HEK293 (cell line): ENCODE measurements at regions not wholly inside any gene's neighbourhood (a gene's known extent, or its start where the extent isn't known, plus 50 kb on each side); places are given as distances from the start of the nearest gene placed in this dataset.

Source experiments
- CTCF ChIA-PET: fragments of 350-600 bp; formaldehyde crosslinking; extraction: SDS; loops from one replicate; lab custom pipeline; 2021; ENCODE audit warnings: antibody characterized with exemption; lab: Yijun Ruan, JAX
- POLR2A ChIA-PET: fragments of 300-600 bp; formaldehyde crosslinking; extraction: SDS; loops from one replicate; lab custom pipeline; 2020; ENCODE audit warnings: antibody characterized with exemption, inconsistent platforms; lab: Yijun Ruan, JAX
- H3K27ac ChIP-seq: fragments of 200-500 bp; sonication (Bioruptor generic); 2 replicates; pipeline ENCODE4 v1.5.1; 2014; ENCODE audit warnings: low read depth, low read length, control low read depth, inconsistent platforms; ENCODE audit errors: extremely low read depth
- H3K36me3 ChIP-seq, 2 experiments: fragments of 200-500 bp in 1 of 2; sonication (Bioruptor generic) in 1 of 2; 1 replicate in 1 of 2; 2 replicates in 1 of 2; pipeline ENCODE4 v1.5.1; 2014 to 2017; ENCODE audit warnings: inconsistent platforms in 2 of 2, low read length in 2 of 2; ENCODE audit not compliant: control insufficient read depth in 2 of 2, insufficient read depth in 1 of 2
- H3K4me1 ChIP-seq: fragments of 200-500 bp; sonication (Bioruptor generic); 2 replicates; pipeline ENCODE4 v1.5.1; 2014; ENCODE audit warnings: mild to moderate bottlenecking, low read length, inconsistent platforms; ENCODE audit not compliant: control insufficient read depth, insufficient read depth
- H3K4me3 ChIP-seq: 2 replicates; pipeline ENCODE4 v1.5.1; 2011; ENCODE audit warnings: low read depth, mild to moderate bottlenecking, control low read depth, low read length, moderate library complexity
- H3K9me3 ChIP-seq: fragments of 200-500 bp; sonication (Bioruptor generic); 2 replicates; pipeline ENCODE4 v1.5.1; 2014; ENCODE audit warnings: low read depth, low read length, inconsistent platforms; ENCODE audit not compliant: control insufficient read depth, insufficient read depth
- BCL11B ChIP-seq: fragments of 450-650 bp; formaldehyde crosslinking; IDR thresholded peaks from 2 replicates; pipeline ENCODE4 v1.5.1; 2016; ENCODE audit warnings: low read depth, missing biosample characterization, missing genetic modification characterization
- KLF7 ChIP-seq: fragments of 450-650 bp; formaldehyde crosslinking; IDR thresholded peaks from 2 replicates; pipeline ENCODE4 v1.5.1; 2016; ENCODE audit warnings: missing biosample characterization, missing genetic modification characterization, borderline replicate concordance
- MEIS1 ChIP-seq: sonication (generic); formaldehyde crosslinking; IDR thresholded peaks from 2 replicates; pipeline ENCODE4 v1.8.1; 2022; ENCODE audit warnings: missing genetic modification reagents, mild to moderate bottlenecking, borderline replicate concordance
- MYNN ChIP-seq: fragments of 450-650 bp; formaldehyde crosslinking; IDR thresholded peaks from 2 replicates; pipeline ENCODE4 v1.5.1; 2016; ENCODE audit warnings: missing biosample characterization, missing genetic modification characterization, borderline replicate concordance
- SETDB1 ChIP-seq: IDR thresholded peaks from one replicate; pipeline ENCODE4 v1.6.1; 2017; ENCODE audit warnings: mild to moderate bottlenecking, low read length, moderate library complexity, mixed read lengths; ENCODE audit not compliant: insufficient read length
- ZBTB7A ChIP-seq: fragments of 450-650 bp; formaldehyde crosslinking; IDR thresholded peaks from 2 replicates; pipeline ENCODE4 v1.5.1; 2016; ENCODE audit warnings: low read depth, missing biosample characterization, missing genetic modification characterization
- ZFP41 ChIP-seq: fragments of 450-650 bp; formaldehyde crosslinking; IDR thresholded peaks from 2 replicates; pipeline ENCODE4 v1.5.1; 2016; ENCODE audit warnings: missing biosample characterization, missing genetic modification characterization, borderline replicate concordance
- ZNF121 ChIP-seq: fragments of 450-650 bp; formaldehyde crosslinking; IDR thresholded peaks from 2 replicates; pipeline ENCODE4 v1.5.1; 2016; ENCODE audit warnings: missing biosample characterization, missing genetic modification characterization
- ZNF202 ChIP-seq: fragments of 450-650 bp; formaldehyde crosslinking; IDR thresholded peaks from 2 replicates; pipeline ENCODE4 v1.5.1; 2016; ENCODE audit warnings: missing biosample characterization, missing genetic modification characterization, borderline replicate concordance
- ZNF221 ChIP-seq: fragments of 450-650 bp; formaldehyde crosslinking; IDR thresholded peaks from 2 replicates; pipeline ENCODE4 v1.5.1; 2017; ENCODE audit warnings: missing biosample characterization, missing genetic modification characterization, borderline replicate concordance
- ZNF223 ChIP-seq: fragments of 450-650 bp; formaldehyde crosslinking; IDR thresholded peaks from 2 replicates; pipeline ENCODE4 v1.5.1; 2016; ENCODE audit warnings: missing biosample characterization, missing genetic modification characterization
- ZNF280D ChIP-seq: fragments of 450-650 bp; formaldehyde crosslinking; IDR thresholded peaks from 2 replicates; pipeline ENCODE4 v1.5.1; 2016; ENCODE audit warnings: missing biosample characterization, missing genetic modification characterization
- ZNF292 ChIP-seq: fragments of 450-650 bp; formaldehyde crosslinking; IDR thresholded peaks from 2 replicates; pipeline ENCODE4 v1.5.1; 2016; ENCODE audit warnings: low read depth, missing biosample characterization, missing genetic modification characterization, borderline replicate concordance
- ZNF510 ChIP-seq: fragments of 450-650 bp; formaldehyde crosslinking; IDR thresholded peaks from 2 replicates; pipeline ENCODE4 v1.5.1; 2018; ENCODE audit warnings: mild to moderate bottlenecking, missing genetic modification characterization, missing biosample characterization; ENCODE audit not compliant: insufficient replicate concordance
- ZNF549 ChIP-seq: fragments of 450-650 bp; IDR thresholded peaks from 2 replicates; pipeline ENCODE4 v1.5.1; 2018; ENCODE audit warnings: missing biosample characterization, missing genetic modification characterization, mild to moderate bottlenecking, inconsistent platforms, moderate library complexity
- ZNF558 ChIP-seq: fragments of 450-650 bp; formaldehyde crosslinking; IDR thresholded peaks from 2 replicates; pipeline ENCODE4 v1.5.1; 2016; ENCODE audit warnings: missing biosample characterization, missing genetic modification characterization
- ZNF580 ChIP-seq: fragments of 450-650 bp; formaldehyde crosslinking; IDR thresholded peaks from 2 replicates; pipeline ENCODE4 v1.5.1; 2016; ENCODE audit warnings: missing biosample characterization, missing genetic modification characterization
- ZNF610 ChIP-seq: fragments of 450-650 bp; formaldehyde crosslinking; IDR thresholded peaks from 2 replicates; pipeline ENCODE4 v1.5.1; 2016; ENCODE audit warnings: missing biosample characterization, missing genetic modification characterization, borderline replicate concordance
- ZNF701 ChIP-seq: fragments of 450-650 bp; formaldehyde crosslinking; IDR thresholded peaks from 2 replicates; pipeline ENCODE4 v1.5.1; 2016; ENCODE audit warnings: missing biosample characterization, missing genetic modification characterization
- TF ChIP-seq, protein P1 (sequence below): fragments of 450-650 bp; formaldehyde crosslinking; conservative IDR thresholded peaks from 2 replicates; pipeline ENCODE4 v1.5.1; 2016; ENCODE audit warnings: low read depth, missing biosample characterization, missing genetic modification characterization
- TF ChIP-seq, protein P2 (sequence below): fragments of 450-650 bp; formaldehyde crosslinking; IDR thresholded peaks from 2 replicates; pipeline ENCODE4 v1.5.1; 2016; ENCODE audit warnings: missing biosample characterization, missing genetic modification characterization
- TF ChIP-seq, protein P3 (sequence below): fragments of 450-650 bp; formaldehyde crosslinking; IDR thresholded peaks from 2 replicates; pipeline ENCODE4 v1.5.1; 2016; ENCODE audit warnings: missing biosample characterization, missing genetic modification characterization, borderline replicate concordance

- no peak for TF ChIP-seq ZNF221 (tag by site-specific recombination)
- TF ChIP-seq, protein P1, sequence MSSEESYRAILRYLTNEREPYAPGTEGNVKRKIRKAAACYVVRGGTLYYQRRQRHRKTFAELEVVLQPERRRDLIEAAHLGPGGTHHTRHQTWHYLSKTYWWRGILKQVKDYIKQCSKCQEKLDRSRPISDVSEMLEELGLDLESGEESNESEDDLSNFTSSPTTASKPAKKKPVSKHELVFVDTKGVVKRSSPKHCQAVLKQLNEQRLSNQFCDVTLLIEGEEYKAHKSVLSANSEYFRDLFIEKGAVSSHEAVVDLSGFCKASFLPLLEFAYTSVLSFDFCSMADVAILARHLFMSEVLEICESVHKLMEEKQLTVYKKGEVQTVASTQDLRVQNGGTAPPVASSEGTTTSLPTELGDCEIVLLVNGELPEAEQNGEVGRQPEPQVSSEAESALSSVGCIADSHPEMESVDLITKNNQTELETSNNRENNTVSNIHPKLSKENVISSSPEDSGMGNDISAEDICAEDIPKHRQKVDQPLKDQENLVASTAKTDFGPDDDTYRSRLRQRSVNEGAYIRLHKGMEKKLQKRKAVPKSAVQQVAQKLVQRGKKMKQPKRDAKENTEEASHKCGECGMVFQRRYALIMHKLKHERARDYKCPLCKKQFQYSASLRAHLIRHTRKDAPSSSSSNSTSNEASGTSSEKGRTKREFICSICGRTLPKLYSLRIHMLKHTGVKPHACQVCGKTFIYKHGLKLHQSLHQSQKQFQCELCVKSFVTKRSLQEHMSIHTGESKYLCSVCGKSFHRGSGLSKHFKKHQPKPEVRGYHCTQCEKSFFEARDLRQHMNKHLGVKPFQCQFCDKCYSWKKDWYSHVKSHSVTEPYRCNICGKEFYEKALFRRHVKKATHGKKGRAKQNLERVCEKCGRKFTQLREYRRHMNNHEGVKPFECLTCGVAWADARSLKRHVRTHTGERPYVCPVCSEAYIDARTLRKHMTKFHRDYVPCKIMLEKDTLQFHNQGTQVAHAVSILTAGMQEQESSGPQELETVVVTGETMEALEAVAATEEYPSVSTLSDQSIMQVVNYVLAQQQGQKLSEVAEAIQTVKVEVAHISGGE (tag by site-specific recombination) = no peak
- no peak for TF ChIP-seq ZNF701 (tag by site-specific recombination)
Measured at GRCh38 chr12:130251236-130251780, 86.4 kb upstream of the PIWIL1 start (continued).

GRCh38 chr12:130253866-130254265 lies 83.8 kb upstream of the PIWIL1 start:
- Histone ChIP-seq H3K4me1 (no peaks in the 10 kb centered on the region), H3K9me3 (no peaks in the 10 kb centered on the region), H3K27ac (no peak overlapping the region), H3K36me3 (no peaks in the 10 kb centered on the region), H3K4me3 (no peak overlapping the region)
- CTCF ChIA-PET = no interaction called here
- TF ChIP-seq ZNF280D = no peak
- TF ChIP-seq ZBTB7A (tag by site-specific recombination) = no peak
- TF ChIP-seq ZNF292 = no peak
- TF ChIP-seq MEIS1 (CRISPR knock-in tag) = no peak
- TF ChIP-seq MYNN (tag by site-specific recombination) = no peak
- no peak for TF ChIP-seq ZFP41
- no peak for TF ChIP-seq ZNF580 (tag by site-specific recombination)
- TF ChIP-seq, protein P2, sequence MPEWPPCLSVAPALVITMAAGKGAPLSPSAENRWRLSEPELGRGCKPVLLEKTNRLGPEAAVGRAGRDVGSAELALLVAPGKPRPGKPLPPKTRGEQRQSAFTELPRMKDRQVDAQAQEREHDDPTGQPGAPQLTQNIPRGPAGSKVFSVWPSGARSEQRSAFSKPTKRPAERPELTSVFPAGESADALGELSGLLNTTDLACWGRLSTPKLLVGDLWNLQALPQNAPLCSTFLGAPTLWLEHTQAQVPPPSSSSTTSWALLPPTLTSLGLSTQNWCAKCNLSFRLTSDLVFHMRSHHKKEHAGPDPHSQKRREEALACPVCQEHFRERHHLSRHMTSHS (tag by site-specific recombination) = no peak
- TF ChIP-seq ZNF558 = no peak
- TF ChIP-seq ZNF610 (tag by site-specific recombination) = no peak
- no peak for TF ChIP-seq SETDB1
- no peak for TF ChIP-seq ZNF549 (tag by site-specific recombination)
- no peak for TF ChIP-seq ZNF510 (tag by site-specific recombination)
- TF ChIP-seq ZNF202 (tag by site-specific recombination) = no peak
- TF ChIP-seq KLF7 (tag by site-specific recombination) = no peak
- TF ChIP-seq ZNF223 = no peak
- TF ChIP-seq BCL11B (tag by site-specific recombination) = no peak
- TF ChIP-seq, protein P3, sequence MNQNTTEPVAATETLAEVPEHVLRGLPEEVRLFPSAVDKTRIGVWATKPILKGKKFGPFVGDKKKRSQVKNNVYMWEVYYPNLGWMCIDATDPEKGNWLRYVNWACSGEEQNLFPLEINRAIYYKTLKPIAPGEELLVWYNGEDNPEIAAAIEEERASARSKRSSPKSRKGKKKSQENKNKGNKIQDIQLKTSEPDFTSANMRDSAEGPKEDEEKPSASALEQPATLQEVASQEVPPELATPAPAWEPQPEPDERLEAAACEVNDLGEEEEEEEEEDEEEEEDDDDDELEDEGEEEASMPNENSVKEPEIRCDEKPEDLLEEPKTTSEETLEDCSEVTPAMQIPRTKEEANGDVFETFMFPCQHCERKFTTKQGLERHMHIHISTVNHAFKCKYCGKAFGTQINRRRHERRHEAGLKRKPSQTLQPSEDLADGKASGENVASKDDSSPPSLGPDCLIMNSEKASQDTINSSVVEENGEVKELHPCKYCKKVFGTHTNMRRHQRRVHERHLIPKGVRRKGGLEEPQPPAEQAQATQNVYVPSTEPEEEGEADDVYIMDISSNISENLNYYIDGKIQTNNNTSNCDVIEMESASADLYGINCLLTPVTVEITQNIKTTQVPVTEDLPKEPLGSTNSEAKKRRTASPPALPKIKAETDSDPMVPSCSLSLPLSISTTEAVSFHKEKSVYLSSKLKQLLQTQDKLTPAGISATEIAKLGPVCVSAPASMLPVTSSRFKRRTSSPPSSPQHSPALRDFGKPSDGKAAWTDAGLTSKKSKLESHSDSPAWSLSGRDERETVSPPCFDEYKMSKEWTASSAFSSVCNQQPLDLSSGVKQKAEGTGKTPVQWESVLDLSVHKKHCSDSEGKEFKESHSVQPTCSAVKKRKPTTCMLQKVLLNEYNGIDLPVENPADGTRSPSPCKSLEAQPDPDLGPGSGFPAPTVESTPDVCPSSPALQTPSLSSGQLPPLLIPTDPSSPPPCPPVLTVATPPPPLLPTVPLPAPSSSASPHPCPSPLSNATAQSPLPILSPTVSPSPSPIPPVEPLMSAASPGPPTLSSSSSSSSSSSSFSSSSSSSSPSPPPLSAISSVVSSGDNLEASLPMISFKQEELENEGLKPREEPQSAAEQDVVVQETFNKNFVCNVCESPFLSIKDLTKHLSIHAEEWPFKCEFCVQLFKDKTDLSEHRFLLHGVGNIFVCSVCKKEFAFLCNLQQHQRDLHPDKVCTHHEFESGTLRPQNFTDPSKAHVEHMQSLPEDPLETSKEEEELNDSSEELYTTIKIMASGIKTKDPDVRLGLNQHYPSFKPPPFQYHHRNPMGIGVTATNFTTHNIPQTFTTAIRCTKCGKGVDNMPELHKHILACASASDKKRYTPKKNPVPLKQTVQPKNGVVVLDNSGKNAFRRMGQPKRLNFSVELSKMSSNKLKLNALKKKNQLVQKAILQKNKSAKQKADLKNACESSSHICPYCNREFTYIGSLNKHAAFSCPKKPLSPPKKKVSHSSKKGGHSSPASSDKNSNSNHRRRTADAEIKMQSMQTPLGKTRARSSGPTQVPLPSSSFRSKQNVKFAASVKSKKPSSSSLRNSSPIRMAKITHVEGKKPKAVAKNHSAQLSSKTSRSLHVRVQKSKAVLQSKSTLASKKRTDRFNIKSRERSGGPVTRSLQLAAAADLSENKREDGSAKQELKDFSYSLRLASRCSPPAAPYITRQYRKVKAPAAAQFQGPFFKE (tag by site-specific recombination) = no peak
- TF ChIP-seq ZNF121 (tag by site-specific recombination) = no peak
- POLR2A ChIA-PET = no interaction called here
